ENCODE measurements at regions not wholly inside any gene's neighbourhood (a gene's known extent, or its start where the extent isn't known, plus 50 kb on each side); places are given as distances from the start of the nearest gene placed in this dataset.

DNA sequence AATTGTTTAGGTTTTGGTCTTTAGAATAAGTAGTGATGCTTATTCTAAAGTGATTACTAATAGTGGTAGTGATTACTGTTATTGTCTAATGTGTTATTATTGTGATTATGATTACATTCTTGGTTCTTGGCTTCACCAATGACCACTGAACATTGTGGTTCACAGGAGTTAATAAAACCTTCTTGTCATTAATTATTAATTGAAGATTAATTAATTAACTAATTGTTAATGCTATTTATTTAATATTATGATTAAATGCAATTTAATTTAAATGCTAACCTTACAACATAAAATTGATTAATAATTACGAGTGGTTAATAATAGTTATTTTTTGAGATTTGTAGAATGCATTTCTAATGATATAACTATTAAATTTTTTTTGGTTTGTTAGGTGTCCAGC is 747.7 kb upstream of the POM121L12 start:
- no peak for DNase-seq (ENCODE audit: extremely low read depth, low read depth)

DNA sequence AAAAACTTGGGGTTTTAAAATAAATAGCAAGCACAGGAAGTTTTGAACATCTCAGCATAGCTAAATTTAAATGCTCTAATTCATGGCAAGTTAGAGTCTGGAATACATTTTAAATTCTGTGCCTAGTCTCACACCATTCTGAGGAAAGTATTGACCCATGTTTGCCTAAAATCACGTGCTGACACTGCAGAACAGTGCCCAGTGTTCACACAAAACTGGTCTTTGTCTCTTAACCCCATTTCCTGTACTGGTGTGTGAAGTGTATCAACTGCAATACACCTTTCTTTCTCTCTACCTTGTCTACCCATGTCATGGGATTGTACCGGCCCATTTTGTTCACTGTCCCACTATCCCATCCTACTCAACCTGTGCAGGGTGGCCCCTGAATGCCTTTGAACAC is 749.7 kb upstream of the POM121L12 start:
- no peak for DNase-seq (ENCODE audit: extremely low read depth, low read depth)

- no peak for DNase-seq (ENCODE audit: extremely low read depth, low read depth)
Measured at GRCh38 chr7:52283335-52283734, 752.1 kb upstream of the POM121L12 start.

GRCh38 chr7:52273685-52274610 is 761.5 kb upstream of the POM121L12 start:
- no peak for DNase-seq (ENCODE audit: extremely low read depth, low read depth)

- DNase-seq (ENCODE audit: extremely low read depth, low read depth) = no peak
Measured at GRCh38 chr7:52271703-52272102, 763.7 kb upstream of the POM121L12 start.

DNA sequence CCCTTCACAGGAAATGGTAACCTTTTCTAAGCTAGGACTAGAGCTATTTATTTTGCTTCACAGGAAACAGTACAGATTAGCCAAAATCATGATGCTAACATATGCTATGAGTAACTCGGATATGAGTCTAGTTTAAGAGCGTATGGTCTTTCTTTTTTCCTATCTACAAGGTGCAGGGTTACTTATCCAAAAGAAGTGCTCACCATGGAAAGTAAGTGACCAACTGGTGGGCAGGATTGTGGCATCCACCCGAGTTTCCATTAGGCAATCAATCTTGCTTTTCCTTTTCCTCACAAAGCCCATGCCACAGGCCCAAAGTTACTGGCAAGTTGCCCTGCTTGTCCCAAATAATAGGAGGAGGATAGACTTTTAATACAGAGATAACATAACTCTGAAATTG is 765.1 kb upstream of the POM121L12 start:
- DNase-seq (ENCODE audit: extremely low read depth, low read depth) = no peak

- no peak for DNase-seq (ENCODE audit: extremely low read depth, low read depth)
Measured at GRCh38 chr7:52269669-52270068, 765.8 kb upstream of the POM121L12 start.

GRCh38 chr7:52261057-52261456 is 774.4 kb upstream of the POM121L12 start:
- no peak for DNase-seq (ENCODE audit: extremely low read depth, low read depth)

GRCh38 chr7:52260046-52260665 is 775.3 kb upstream of the POM121L12 start:
- no peak for DNase-seq (ENCODE audit: extremely low read depth, low read depth)

DNA sequence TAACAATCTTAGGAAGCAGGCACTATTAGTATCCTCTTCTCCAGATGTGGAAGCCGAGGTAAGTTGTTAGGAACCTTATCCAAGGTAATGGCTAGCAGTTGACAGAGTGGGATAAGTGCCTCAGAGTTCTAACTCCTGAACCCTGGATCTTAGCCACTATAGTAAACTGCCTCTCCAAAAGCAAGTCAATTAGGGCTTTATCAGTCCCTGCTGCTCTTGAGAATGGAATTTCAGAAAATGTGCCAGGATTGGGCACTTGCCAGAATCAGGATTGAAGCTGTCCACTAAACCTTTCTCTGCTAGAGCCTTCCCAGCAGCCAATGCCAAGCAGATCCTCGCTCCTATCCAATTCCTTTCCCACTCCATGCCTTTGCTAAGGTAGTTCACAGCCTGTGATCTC is 777.5 kb upstream of the POM121L12 start:
- no peak for DNase-seq (ENCODE audit: extremely low read depth, low read depth)

GRCh38 chr7:52254396-52255010 is 780.9 kb upstream of the POM121L12 start:
- no peak for DNase-seq (ENCODE audit: extremely low read depth, low read depth)

GRCh38 chr7:52253953-52254352 is 781.5 kb upstream of the POM121L12 start:
- DNase-seq (ENCODE audit: extremely low read depth, low read depth) = no peak

DNA sequence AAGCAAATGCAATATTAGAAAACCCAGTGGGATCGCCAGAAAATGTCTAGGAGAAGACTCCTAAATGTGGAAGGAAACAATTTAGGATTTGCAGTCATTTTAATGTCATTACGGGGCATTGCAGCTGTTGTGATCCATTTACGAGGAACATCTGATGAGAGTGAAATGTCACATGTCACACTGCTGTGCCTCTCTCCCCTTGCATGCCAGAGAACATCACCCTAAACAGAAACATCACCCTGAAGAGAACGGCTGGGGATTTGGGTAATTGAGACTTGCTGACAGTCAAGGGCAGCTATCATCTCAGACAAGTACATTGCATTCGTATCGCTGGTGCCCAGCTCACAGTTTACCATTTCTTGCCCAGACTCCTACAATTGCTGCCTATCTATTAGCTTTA is 785.7 kb upstream of the POM121L12 start:
- no peak for DNase-seq (ENCODE audit: extremely low read depth, low read depth)

- no peak for DNase-seq (ENCODE audit: extremely low read depth, low read depth)
Measured at GRCh38 chr7:52247518-52247917, 787.9 kb upstream of the POM121L12 start.

DNA sequence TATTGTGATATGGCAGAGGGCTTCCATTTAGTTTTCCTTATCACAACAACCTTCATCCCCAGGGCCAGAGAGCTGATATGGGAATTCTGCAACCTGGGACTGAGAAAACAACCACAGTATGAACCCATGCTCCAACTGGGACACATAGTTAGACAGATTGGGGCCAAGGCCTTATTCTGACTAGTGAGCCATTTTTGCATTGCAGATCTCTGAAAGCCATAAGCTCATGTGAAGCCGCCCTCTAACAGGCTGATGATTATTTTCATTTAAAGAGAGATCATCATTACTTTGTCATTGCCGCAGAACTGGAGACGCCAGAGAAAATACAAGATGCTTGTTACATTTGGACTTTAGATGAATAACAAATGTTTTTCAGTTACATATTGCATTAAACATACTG is 791.7 kb upstream of the POM121L12 start:
- no peak for DNase-seq (ENCODE audit: extremely low read depth, low read depth)

GRCh38 chr7:52233248-52233647 is 802.2 kb upstream of the POM121L12 start:
- no peak for DNase-seq (ENCODE audit: extremely low read depth, low read depth)

- no peak for DNase-seq (ENCODE audit: extremely low read depth, low read depth)
Measured at GRCh38 chr7:52211930-52212329, 823.5 kb upstream of the POM121L12 start.

DNA sequence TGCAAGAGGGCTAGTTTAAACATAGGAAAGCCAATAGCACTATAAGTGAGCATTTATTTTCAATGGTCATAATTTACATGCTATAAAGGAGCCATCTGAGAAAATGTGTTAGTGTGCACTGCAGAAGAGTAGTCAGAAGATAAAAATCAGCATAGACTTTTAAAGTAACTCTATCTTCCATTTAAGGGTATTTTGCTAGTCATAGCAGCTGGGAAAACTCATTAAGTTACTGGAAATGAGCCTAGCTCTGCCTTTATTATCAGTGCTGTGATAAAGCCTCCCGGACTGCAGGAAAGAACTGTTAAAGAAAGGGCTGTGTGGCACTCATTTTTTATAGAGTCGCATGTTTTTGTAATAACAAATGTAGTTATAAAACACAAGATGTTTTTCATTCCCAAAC is 825.8 kb upstream of the POM121L12 start:
- no peak for DNase-seq (ENCODE audit: extremely low read depth, low read depth)

- no peak for DNase-seq (ENCODE audit: extremely low read depth, low read depth)
Measured at GRCh38 chr7:52197221-52197620, 838.2 kb upstream of the POM121L12 start.

DNA sequence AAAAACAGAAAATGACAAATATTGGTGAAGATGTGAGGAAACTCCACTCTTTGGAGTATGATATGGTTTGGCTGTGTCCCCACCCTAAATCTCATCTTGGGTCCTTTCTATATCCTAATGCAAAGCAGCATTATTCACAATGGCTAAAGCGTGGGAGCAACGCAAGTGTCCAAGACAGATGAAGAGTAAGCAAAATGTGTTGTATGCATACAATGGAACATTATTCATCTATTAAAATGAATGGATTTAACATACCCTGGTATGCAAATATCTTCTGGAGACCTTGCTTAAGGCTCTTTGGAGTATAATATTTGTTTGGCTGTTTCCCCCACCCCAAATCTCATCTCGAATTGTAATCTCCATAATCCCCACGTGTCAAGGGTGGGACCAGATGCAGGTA is 839.8 kb upstream of the POM121L12 start:
- DNase-seq (ENCODE audit: extremely low read depth, low read depth) = no peak

- no peak for DNase-seq (ENCODE audit: extremely low read depth, low read depth)
Measured at GRCh38 chr7:52189153-52189778, 846.2 kb upstream of the POM121L12 start.
